Esophagus squamous epithelium (tissue), 5 donors: ENCODE measurements at regions not wholly inside any gene's neighbourhood (a gene's known extent, or its start where the extent isn't known, plus 50 kb on each side); places are given as distances from the start of the nearest gene placed in this dataset.
"Not testable (repeated sequence)": the region's sequence is repeated elsewhere in the genome, so short reads cannot be mapped to it uniquely, and the experiment has no call there.

Experiments used
- DNase-seq: peaks from one replicate; lab custom pipeline; 2025; lab: John Stamatoyannopoulos, UW
- H3K27ac ChIP-seq, 4 donors: fragments of 200-600 bp; sonication (generic); one replicate each; pipeline ENCODE4 v1.5.1; 2016 to 2019; ENCODE audit warnings: mild to moderate bottlenecking in 1 of 4
- H3K27me3 ChIP-seq, 4 donors: fragments of 200-600 bp; sonication (generic); 1 replicate in 3 of 4; 2 replicates in 1 of 4; pipeline versions ENCODE4 v1.5.1 to v1.6.0; 2017 to 2021; ENCODE audit warnings: antibody characterized with exemption in 1 of 4
- H3K36me3 ChIP-seq, 3 donors: fragments of 200-600 bp; sonication (generic); one replicate each; pipeline ENCODE4 v1.5.1; 2016 to 2019
- H3K4me1 ChIP-seq, 3 donors: fragments of 200-600 bp; sonication (generic); one replicate each; pipeline ENCODE4 v1.5.1; 2017 to 2019
- H3K4me3 ChIP-seq, 4 donors: fragments of 200-600 bp; sonication (generic); 1 replicate in 3 of 4; 2 replicates in 1 of 4; pipeline ENCODE4 v1.5.1; 2016 to 2019; ENCODE audit warnings: mild to moderate bottlenecking in 2 of 4, moderate library complexity in 1 of 4
- H3K9me3 ChIP-seq, 3 donors: fragments of 200-600 bp; sonication (generic); one replicate each; pipeline ENCODE4 v1.5.1; 2016 to 2019
- POLR2A ChIP-seq, 4 donors: fragments of 450-650 bp; IDR thresholded peaks; one replicate each; pipeline ENCODE4 v1.6.1; 2017; ENCODE audit warnings: antibody characterized with exemption in 4 of 4, mild to moderate bottlenecking in 4 of 4, moderate library complexity in 3 of 4
- WGBS, 2 donors: methylation state at CpG; one replicate each; pipeline ENCODE4 v1.1.5; 2018; 5-methylcytosine and 5-hydroxymethylcytosine counted together
- intact Hi-C: fragments of 100-400 bp; cut with DNase I; formaldehyde crosslinking; loops from one replicate; pipeline ENCODE4 v1.15.0; 2022
- TF ChIP-seq, protein P1 (sequence below), 6 experiments: fragments of 450-650 bp in 4 of 6; fragments of 200-600 bp in 2 of 6; sonication (generic) in 2 of 6; IDR thresholded peaks; one replicate each; pipeline ENCODE4 v1.5.1; 2016 to 2019; ENCODE audit warnings: antibody characterized with exemption in 6 of 6, mild to moderate bottlenecking in 4 of 6, moderate library complexity in 4 of 6
- donor health status: DM: yes; HTN: yes; CAD: no.

DNA sequence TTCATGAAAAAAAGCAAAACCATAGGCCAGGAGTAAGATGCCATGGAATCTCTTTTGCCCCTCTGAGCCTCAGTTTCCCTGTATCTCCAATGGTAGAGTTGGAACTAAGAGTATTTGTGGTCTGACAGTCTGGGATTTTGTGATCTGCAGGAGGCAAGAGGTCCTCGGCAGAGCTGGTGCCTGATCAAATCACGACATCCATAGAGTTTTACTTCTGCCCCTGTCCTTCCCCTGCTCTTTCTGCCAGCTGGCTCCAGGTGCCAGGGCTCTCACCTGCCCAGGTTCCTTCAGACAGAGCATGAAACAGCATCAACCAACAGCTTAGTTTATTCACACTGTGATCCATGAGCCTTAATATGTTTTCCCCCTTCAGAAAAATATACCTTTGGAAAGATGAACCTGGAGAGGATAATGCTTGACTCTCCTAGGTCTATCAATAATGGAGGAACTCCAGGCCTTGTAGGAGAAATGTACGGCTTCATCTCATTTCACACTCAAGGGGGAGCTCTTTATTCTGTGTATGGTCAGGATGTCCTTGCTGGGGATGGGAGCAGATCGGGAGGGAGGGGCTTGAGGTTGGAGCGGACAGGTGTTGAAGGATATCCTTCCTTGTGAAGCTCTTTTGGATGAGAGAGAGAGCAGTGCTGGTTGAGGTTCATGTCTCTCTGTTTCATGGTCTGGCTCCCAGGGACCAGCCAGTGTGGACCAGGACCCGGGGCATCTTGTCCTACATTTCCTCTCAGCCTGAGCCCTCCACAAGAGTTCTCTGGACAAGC lies 309.9 kb downstream of the RPLP1 start:
- Histone ChIP-seq H3K27me3 (peaks cover 0 to 8% (median 0%) of the 10 kb centered on the region in 4 donors), H3K4me1 (peaks cover 0 to 34% (median 11%) of the 10 kb centered on the region in 3 donors), H3K4me3 (no peak overlapping the region), H3K27ac (no peak overlapping the region), H3K9me3 (peaks cover 0 to 7% (median 0%) of the 10 kb centered on the region in 3 donors), H3K36me3 (no peaks in the 10 kb centered on the region)
- TF ChIP-seq, protein P1, sequence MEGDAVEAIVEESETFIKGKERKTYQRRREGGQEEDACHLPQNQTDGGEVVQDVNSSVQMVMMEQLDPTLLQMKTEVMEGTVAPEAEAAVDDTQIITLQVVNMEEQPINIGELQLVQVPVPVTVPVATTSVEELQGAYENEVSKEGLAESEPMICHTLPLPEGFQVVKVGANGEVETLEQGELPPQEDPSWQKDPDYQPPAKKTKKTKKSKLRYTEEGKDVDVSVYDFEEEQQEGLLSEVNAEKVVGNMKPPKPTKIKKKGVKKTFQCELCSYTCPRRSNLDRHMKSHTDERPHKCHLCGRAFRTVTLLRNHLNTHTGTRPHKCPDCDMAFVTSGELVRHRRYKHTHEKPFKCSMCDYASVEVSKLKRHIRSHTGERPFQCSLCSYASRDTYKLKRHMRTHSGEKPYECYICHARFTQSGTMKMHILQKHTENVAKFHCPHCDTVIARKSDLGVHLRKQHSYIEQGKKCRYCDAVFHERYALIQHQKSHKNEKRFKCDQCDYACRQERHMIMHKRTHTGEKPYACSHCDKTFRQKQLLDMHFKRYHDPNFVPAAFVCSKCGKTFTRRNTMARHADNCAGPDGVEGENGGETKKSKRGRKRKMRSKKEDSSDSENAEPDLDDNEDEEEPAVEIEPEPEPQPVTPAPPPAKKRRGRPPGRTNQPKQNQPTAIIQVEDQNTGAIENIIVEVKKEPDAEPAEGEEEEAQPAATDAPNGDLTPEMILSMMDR (IDR thresholded peaks at IDR 0.05), result no peak
- no peak for TF ChIP-seq POLR2A (IDR thresholded peaks at IDR 0.05)
- no peak for DNase-seq
- intact Hi-C loops, result no loop called here
- 66 to 80% methylated on average over 5 to 6 of the region's 6 CpGs for WGBS, 2 donors

DNA sequence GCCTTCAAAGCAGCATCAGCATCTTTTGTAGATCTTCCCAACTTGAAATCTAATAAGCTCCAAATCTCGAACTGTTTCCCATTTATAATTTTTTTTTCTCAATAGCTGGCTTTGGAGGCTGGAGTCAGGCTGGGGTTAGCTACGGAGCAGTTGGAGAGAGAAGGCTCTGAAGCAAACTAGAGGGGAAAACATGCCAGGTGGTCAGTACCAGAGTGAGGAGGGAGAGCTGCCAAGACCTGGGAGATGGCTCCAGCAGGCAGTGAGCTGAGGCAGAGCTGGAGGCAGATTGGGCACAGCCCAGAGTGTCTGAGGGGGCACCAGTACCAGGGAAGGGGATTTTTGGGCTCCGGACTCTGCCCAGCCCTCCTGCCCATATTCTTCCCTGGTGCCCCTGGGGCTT lies 311.2 kb downstream of the RPLP1 start:
- H3K9me3 ChIP-seq, result peaks cover 0 to 8% (median 0%) of the 10 kb centered on the region in 3 donors
- TF ChIP-seq, protein P1 (IDR thresholded peaks at IDR 0.05), result no peak
- TF ChIP-seq POLR2A (IDR thresholded peaks at IDR 0.05), result no peak
- DNase-seq, result no peak
- intact Hi-C loops, result no loop called here
- H3K4me3 ChIP-seq, result no peak overlapping the region
- WGBS, 2 donors, result 60 to 83% methylated on average over 3 of the region's 3 CpGs
- no peaks in the 10 kb centered on the region for H3K36me3 ChIP-seq
- H3K27me3 ChIP-seq, result peaks cover 0 to 10% (median 0%) of the 10 kb centered on the region in 4 donors
- H3K27ac ChIP-seq, result no peak overlapping the region
- peaks cover 0 to 24% (median 7%) of the 10 kb centered on the region in 3 donors for H3K4me1 ChIP-seq

DNA sequence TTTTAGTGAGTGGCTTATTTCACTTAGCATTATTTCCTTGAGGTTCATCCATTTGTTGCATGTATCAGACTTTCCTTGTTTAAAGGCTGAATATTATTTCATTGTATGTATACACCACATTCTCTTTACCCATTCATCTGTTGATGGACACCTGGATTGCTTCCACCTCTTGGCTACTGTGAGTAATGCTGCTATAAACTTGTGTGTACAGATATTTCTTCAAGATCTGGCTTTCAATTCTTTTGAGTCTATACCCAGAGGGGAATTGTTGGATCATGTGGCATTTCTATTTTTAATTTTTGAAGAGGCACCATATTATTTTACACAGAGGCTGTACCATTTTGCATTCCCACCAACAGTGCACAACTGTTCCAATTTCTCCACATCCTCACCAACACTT lies 313.5 kb downstream of the RPLP1 start:
- TF ChIP-seq, protein P1 (IDR thresholded peaks at IDR 0.05), result no peak
- TF ChIP-seq POLR2A (IDR thresholded peaks at IDR 0.05), result no peak
- peaks cover 0 to 4% (median 0%) of the 10 kb centered on the region in 3 donors for H3K4me1 ChIP-seq
- no peak for DNase-seq
- H3K9me3 ChIP-seq, result peaks cover 0 to 8% (median 0%) of the 10 kb centered on the region in 3 donors
- peaks cover 0 to 21% (median 0%) of the 10 kb centered on the region in 4 donors for H3K27me3 ChIP-seq
- H3K27ac ChIP-seq, result no peak overlapping the region
- no peak overlapping the region for H3K4me3 ChIP-seq
- no peaks in the 10 kb centered on the region for H3K36me3 ChIP-seq
- intact Hi-C loops, result no loop called here

DNA sequence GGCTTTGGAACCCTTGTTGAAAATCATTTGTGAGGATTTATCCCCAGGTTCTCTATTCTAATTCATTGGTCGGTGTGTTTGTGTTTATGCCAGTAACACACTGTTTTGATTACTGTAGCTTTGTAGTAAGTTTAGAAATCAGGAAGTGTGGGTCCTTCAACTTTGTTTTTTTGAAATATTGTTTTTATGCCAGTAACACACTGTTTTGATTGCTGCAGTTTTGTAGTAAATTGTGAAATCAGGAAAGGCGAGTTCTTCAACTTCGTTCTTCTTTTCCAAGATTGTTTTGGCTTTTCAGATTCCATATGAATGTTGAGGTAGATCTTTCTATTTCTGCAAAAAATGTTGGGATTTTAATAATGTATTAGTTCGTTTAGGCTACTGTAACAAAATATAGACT lies 314.6 kb downstream of the RPLP1 start:
- Histone ChIP-seq H3K4me1 (no peaks in the 10 kb centered on the region), H3K9me3 (peaks cover 0 to 8% (median 0%) of the 10 kb centered on the region in 3 donors), H3K27me3 (peaks cover 0 to 23% (median 0%) of the 10 kb centered on the region in 4 donors), H3K4me3 (no peak overlapping the region), H3K36me3 (no peaks in the 10 kb centered on the region), H3K27ac (no peak overlapping the region)
- intact Hi-C loops, result no loop called here
- no peak for TF ChIP-seq POLR2A (IDR thresholded peaks at IDR 0.05)
- TF ChIP-seq, protein P1 (IDR thresholded peaks at IDR 0.05), result no peak
- DNase-seq, result no peak
- 68 to 72% methylated on average over 4 of the region's 4 CpGs for WGBS, 2 donors

DNA sequence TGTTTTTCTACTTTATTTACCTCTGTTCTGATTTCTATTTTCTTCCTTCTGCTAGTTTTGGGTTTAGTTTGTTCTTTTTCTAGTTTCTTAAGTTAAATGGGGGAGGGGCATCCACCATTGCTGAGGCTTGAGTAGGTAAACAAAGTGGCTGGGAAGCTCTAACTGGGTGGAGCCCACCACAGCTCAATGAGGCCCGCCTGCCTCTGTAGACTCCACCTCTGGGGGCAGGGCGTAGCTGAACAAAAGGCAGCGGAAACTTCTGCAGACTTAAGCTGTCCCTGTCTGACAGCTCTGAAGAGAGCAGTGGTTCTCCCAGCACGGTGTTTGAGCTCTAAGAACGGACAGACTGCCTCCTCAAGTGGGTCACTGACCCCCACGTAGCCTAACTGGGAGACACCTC lies 316.7 kb downstream of the RPLP1 start:
- no CpG with 5 or more reads among the region's 6 CpGs for WGBS, 2 donors
- H3K9me3 ChIP-seq, DNase-seq, H3K4me3 ChIP-seq, H3K36me3 ChIP-seq, H3K27ac ChIP-seq, intact Hi-C loops, H3K4me1 ChIP-seq: not testable (repeated sequence)
- H3K27me3 ChIP-seq, result peaks cover 0 to 24% (median 0%) of the 10 kb centered on the region in 4 donors

DNA sequence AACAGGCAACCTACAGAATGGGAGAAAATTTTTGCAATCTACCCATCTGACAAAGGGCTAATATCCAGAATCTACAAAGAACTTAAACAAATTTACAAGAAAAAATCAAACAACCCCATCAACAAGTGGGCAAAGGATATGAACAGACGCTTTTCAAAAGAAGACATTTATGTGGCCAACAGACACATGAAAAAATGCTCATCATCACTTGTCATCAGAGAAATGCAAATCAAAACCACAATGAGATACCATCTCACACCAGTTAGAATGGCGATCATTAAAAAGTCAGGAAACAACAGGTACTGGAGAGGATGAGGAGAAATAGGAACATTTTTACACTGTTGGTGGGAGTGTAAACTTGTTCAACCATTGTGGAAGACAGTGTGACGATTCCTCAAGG lies 321.6 kb downstream of the RPLP1 start:
- intact Hi-C loops, H3K4me3 ChIP-seq, H3K36me3 ChIP-seq, DNase-seq, H3K4me1 ChIP-seq, H3K27ac ChIP-seq, H3K9me3 ChIP-seq: not testable (repeated sequence)
- H3K27me3 ChIP-seq, result peaks cover 0 to 33% (median 0%) of the 10 kb centered on the region in 4 donors
- 78 to 86% methylated on average over 2 to 3 of the region's 3 CpGs for WGBS, 2 donors

DNA sequence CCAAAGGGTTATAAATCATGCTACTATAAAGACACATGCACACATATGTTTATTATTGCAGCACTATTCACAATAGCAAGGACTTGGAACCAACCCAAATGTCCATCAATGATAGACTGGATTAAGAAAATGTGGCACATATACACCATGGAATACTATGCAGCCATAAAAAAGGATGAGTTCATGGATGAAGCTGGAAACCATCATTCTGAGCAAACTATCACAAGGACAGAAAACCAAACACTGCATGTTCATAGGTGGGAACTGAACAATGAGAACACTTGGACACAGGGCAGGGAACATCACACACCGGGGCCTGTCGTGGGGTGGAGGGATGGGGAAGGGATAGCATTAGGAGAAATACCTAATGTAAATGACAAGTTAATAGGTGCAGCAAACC lies 322.1 kb downstream of the RPLP1 start:
- DNase-seq, H3K4me1 ChIP-seq, H3K9me3 ChIP-seq, H3K27ac ChIP-seq, intact Hi-C loops, H3K36me3 ChIP-seq, H3K4me3 ChIP-seq: not testable (repeated sequence)
- peaks cover 0 to 28% (median 0%) of the 10 kb centered on the region in 4 donors for H3K27me3 ChIP-seq
- 97 to 100% methylated on average over 2 of the region's 2 CpGs for WGBS, 2 donors
